ENCODE measurements at regions not wholly inside any gene's neighbourhood (a gene's known extent, or its start where the extent isn't known, plus 50 kb on each side); places are given as distances from the start of the nearest gene placed in this dataset.
"Not testable (repeated sequence)": the region's sequence is repeated elsewhere in the genome, so short reads cannot be mapped to it uniquely, and the experiment has no call there.

GRCh38 chr12:87336814-87337336 lies 692.3 kb downstream of the C12orf50 start:
- Histone ChIP-seq H3K27ac (no peak overlapping the region), H3K36me3 (no peaks in the 10 kb centered on the region), H3K27me3 (no peaks in the 10 kb centered on the region), H3K4me1 (peaks cover 0 to 12% (median 0%) of the 10 kb centered on the region in 10 experiments; a peak in 4 of 20 replicates), H3K4me2 (no peak overlapping the region), H4K20me1 (no peaks in the 10 kb centered on the region), H3K4me3 (no peak overlapping the region), H3K9ac (no peak overlapping the region), H3K9me3 (replicated peaks in 1 of 11) (no peaks in the 10 kb centered on the region)
- no peak for TF ChIP-seq Cebpa-rat (IDR thresholded peaks at IDR 0.05)

GRCh38 chr12:87332987-87333726 lies 696.0 kb downstream of the C12orf50 start:
- no peak for TF ChIP-seq Cebpa-rat (IDR thresholded peaks at IDR 0.05)
- no peak overlapping the region for H3K4me3 ChIP-seq
- H3K27me3 ChIP-seq, result no peaks in the 10 kb centered on the region
- H3K4me2 ChIP-seq, result peak overlapping the region in 1 of 11 experiments; percentile 29; a peak in 2 of 22 replicates
- H4K20me1 ChIP-seq, result no peaks in the 10 kb centered on the region
- H3K9me3 ChIP-seq (replicated peaks in 1 of 11), result no peaks in the 10 kb centered on the region
- H3K4me1 ChIP-seq, result peaks cover 0 to 12% (median 0%) of the 10 kb centered on the region in 10 experiments; a peak in 4 of 20 replicates
- no peak overlapping the region for H3K27ac ChIP-seq
- H3K36me3 ChIP-seq, result no peaks in the 10 kb centered on the region
- H3K9ac ChIP-seq, result no peak overlapping the region

- H3K4me3 ChIP-seq; H3K9ac ChIP-seq; H3K9me3 ChIP-seq (replicated peaks in 1 of 11); H3K27ac ChIP-seq; H4K20me1 ChIP-seq; H3K27me3 ChIP-seq; H3K4me2 ChIP-seq; H3K36me3 ChIP-seq: not testable (repeated sequence)
- peaks cover 0 to 12% (median 0%) of the 10 kb centered on the region in 10 experiments; a peak in 4 of 20 replicates for H3K4me1 ChIP-seq
Observed at GRCh38 chr12:87330071-87330555, 699.1 kb downstream of the C12orf50 start.

GRCh38 chr12:87329076-87329863 lies 699.9 kb downstream of the C12orf50 start:
- Histone ChIP-seq H3K4me2 (no peak overlapping the region), H3K4me1 (peaks cover 0 to 12% (median 0%) of the 10 kb centered on the region in 10 experiments; a peak in 4 of 20 replicates), H3K27me3 (no peaks in the 10 kb centered on the region), H3K9ac (no peak overlapping the region), H3K4me3 (no peak overlapping the region), H4K20me1 (no peaks in the 10 kb centered on the region), H3K27ac (no peak overlapping the region), H3K9me3 (replicated peaks in 1 of 11) (no peaks in the 10 kb centered on the region), H3K36me3 (no peaks in the 10 kb centered on the region)
- TF ChIP-seq Cebpa-rat (IDR thresholded peaks at IDR 0.05), result no peak

- Histone ChIP-seq H3K9me3 (replicated peaks in 1 of 11) (peaks cover 0 to 16% (median 0%) of the 10 kb centered on the region in 11 experiments; a peak in 5 of 22 replicates), H3K4me2 (no peak overlapping the region), H3K27me3 (no peaks in the 10 kb centered on the region), H3K4me1 (peaks cover 0 to 24% (median 0%) of the 10 kb centered on the region in 10 experiments; a peak in 6 of 20 replicates), H4K20me1 (no peaks in the 10 kb centered on the region), H3K27ac (no peak overlapping the region), H3K9ac (no peak overlapping the region), H3K4me3 (no peak overlapping the region), H3K36me3 (no peaks in the 10 kb centered on the region)
- TF ChIP-seq Cebpa-rat (IDR thresholded peaks at IDR 0.05), result no peak
Observed at GRCh38 chr12:87323369-87323768, 705.8 kb downstream of the C12orf50 start.

GRCh38 chr12:87320724-87321123 lies 708.5 kb downstream of the C12orf50 start:
- Histone ChIP-seq H3K27ac (no peak overlapping the region), H3K36me3 (no peaks in the 10 kb centered on the region), H3K27me3 (no peaks in the 10 kb centered on the region), H3K4me1 (peaks cover 0 to 50% (median 0%) of the 10 kb centered on the region in 10 experiments; a peak in 6 of 20 replicates), H3K9me3 (replicated peaks in 1 of 11) (peaks cover 0 to 16% (median 0%) of the 10 kb centered on the region in 11 experiments; a peak in 5 of 22 replicates), H3K9ac (no peak overlapping the region), H3K4me2 (no peak overlapping the region; a peak in 1 of 22 replicates), H3K4me3 (no peak overlapping the region), H4K20me1 (no peaks in the 10 kb centered on the region)
- no peak for TF ChIP-seq Cebpa-rat (IDR thresholded peaks at IDR 0.05)

- H3K4me3 ChIP-seq, result no peak overlapping the region
- no peak overlapping the region for H3K9ac ChIP-seq
- no peak for TF ChIP-seq Cebpa-rat (IDR thresholded peaks at IDR 0.05)
- H3K4me1 ChIP-seq, result peaks cover 0 to 77% (median 0%) of the 10 kb centered on the region in 10 experiments; a peak in 6 of 20 replicates
- H3K27me3 ChIP-seq, result no peaks in the 10 kb centered on the region
- H4K20me1 ChIP-seq, result no peaks in the 10 kb centered on the region
- H3K9me3 ChIP-seq (replicated peaks in 1 of 11), result peaks cover 0 to 12% (median 0%) of the 10 kb centered on the region in 11 experiments; a peak in 5 of 22 replicates
- peak overlapping the region in 2 of 11 experiments; percentile 39 to 62; a peak in 3 of 22 replicates for H3K4me2 ChIP-seq
- H3K36me3 ChIP-seq, result no peaks in the 10 kb centered on the region
- peak overlapping the region in 1 of 11 experiments; percentile 8; a peak in 1 of 22 replicates for H3K27ac ChIP-seq
Observed at GRCh38 chr12:87317302-87317701, 711.9 kb downstream of the C12orf50 start.

- no peaks in the 10 kb centered on the region for H3K9me3 ChIP-seq (replicated peaks in 1 of 11)
- no peak for TF ChIP-seq Cebpa-rat (IDR thresholded peaks at IDR 0.05)
- peak overlapping the region in 3 of 11 experiments; percentile 46 to 74 (median 67); a peak in 6 of 22 replicates for H3K9ac ChIP-seq
- no peaks in the 10 kb centered on the region for H3K36me3 ChIP-seq
- no peaks in the 10 kb centered on the region for H3K27me3 ChIP-seq
- H3K4me3 ChIP-seq, result peak overlapping the region in 2 of 10 experiments; percentile 11 to 27; a peak in 2 of 20 replicates
- peak overlapping the region in 6 of 11 experiments; percentile 17 to 91 (median 64); a peak in 11 of 22 replicates for H3K27ac ChIP-seq
- H3K4me2 ChIP-seq, result peak overlapping the region; percentile 18 to 96 (median 51); a peak in 19 of 22 replicates
- no peaks in the 10 kb centered on the region for H4K20me1 ChIP-seq
- H3K4me1 ChIP-seq, result peaks cover 15 to 60% (median 22%) of the 10 kb centered on the region in 10 experiments
Observed at GRCh38 chr12:87311206-87311605, 718.0 kb downstream of the C12orf50 start.

Data from BLaER1 treated with 17β-estradiol and CSF1 and Interleukin-3, amounts not matched to agents 10 nM and 100 nM (cell line).